IMR-90 (cell line): ENCODE measurements at regions not wholly inside any gene's neighbourhood (a gene's known extent, or its start where the extent isn't known, plus 50 kb on each side); places are given as distances from the start of the nearest gene placed in this dataset.

ENCODE experiments used
- ATAC-seq: fragments of 200-7000 bp; cut with Tn5 transposase; 2 replicates; pipeline ENCODE4 v1.9.1; 2020; ENCODE audit warnings: low read depth, mild to moderate bottlenecking, moderate library complexity
- BruUV-seq: library from RNA; stranded (reverse); fragments of 400-500 nt; replicated peaks from 2 replicates; lab custom pipeline; 2021; lab: Mats Ljungman, UMichigan
- CTCF ChIA-PET: fragments of 300-600 bp; formaldehyde crosslinking; extraction: SDS; loops from one replicate; lab custom pipeline; 2021; ENCODE audit warnings: antibody characterized with exemption; lab: Yijun Ruan, JAX
- POLR2A ChIA-PET: fragments of 300-600 bp; sonication (Branson Sonifier 250); formaldehyde crosslinking; loops from one replicate; lab custom pipeline; 2022; ENCODE audit warnings: antibody characterized with exemption; ENCODE audit not compliant: unreplicated experiment; lab: Charles Lee
- DNase-seq: peaks from one replicate; pipeline ENCODE4 v3.0.0; 2013
- H2AFZ ChIP-seq: replicated peaks from 2 replicates; pipeline ENCODE3; 2013; ENCODE audit warnings: low read length, mild to moderate bottlenecking; ENCODE audit not compliant: poor library complexity
- H2AK5ac ChIP-seq: 2 replicates; pipeline ENCODE4 v1.6.1; 2013; ENCODE audit warnings: low read depth, low read length, inconsistent platforms
- H2AK9ac ChIP-seq: replicated peaks from 2 replicates; pipeline ENCODE3; 2013; ENCODE audit warnings: mild to moderate bottlenecking, low read depth, low read length, moderate library complexity; ENCODE audit not compliant: poor library complexity
- H2BK120ac ChIP-seq: 2 replicates; pipeline ENCODE4 v1.6.1; 2013; ENCODE audit warnings: low read depth, low read length, inconsistent platforms
- H2BK15ac ChIP-seq: 3 replicates; pipeline ENCODE4 v1.6.1; 2013; ENCODE audit warnings: low read depth, low read length, inconsistent platforms
- H2BK20ac ChIP-seq: 2 replicates; pipeline ENCODE4 v1.6.1; 2013; ENCODE audit warnings: low read depth, mild to moderate bottlenecking, inconsistent platforms, low read length, moderate library complexity
- H2BK5ac ChIP-seq: 2 replicates; pipeline ENCODE4 v1.6.1; 2013; ENCODE audit warnings: mild to moderate bottlenecking, low read depth, low read length, inconsistent platforms; ENCODE audit not compliant: poor library complexity, severe bottlenecking
- H3K14ac ChIP-seq: replicated peaks from 2 replicates; pipeline ENCODE4 v1.6.1; 2013; ENCODE audit warnings: low read depth, low read length, inconsistent platforms
- H3K18ac ChIP-seq: 2 replicates; pipeline ENCODE4 v1.6.1; 2013; ENCODE audit warnings: low read depth, low read length, control low read depth
- H3K23ac ChIP-seq: 2 replicates; pipeline ENCODE4 v1.6.1; 2013; ENCODE audit warnings: low read depth, low read length, inconsistent platforms
- H3K27ac ChIP-seq: 2 replicates; pipeline ENCODE4 v1.5.1; 2013; ENCODE audit warnings: mild to moderate bottlenecking, control low read depth, low read length; ENCODE audit not compliant: insufficient read depth
- H3K27me3 ChIP-seq: 2 replicates; pipeline ENCODE4 v1.6.1; 2013; ENCODE audit warnings: low read length; ENCODE audit not compliant: control insufficient read depth, insufficient read depth
- H3K36me3 ChIP-seq: 2 replicates; pipeline ENCODE4 v1.6.1; 2013; ENCODE audit warnings: low read length, mixed read lengths; ENCODE audit not compliant: control insufficient read depth, insufficient read depth
- H3K4ac ChIP-seq: 2 replicates; pipeline ENCODE4 v1.6.1; 2013; ENCODE audit warnings: low read depth, low read length, inconsistent platforms
- H3K4me1 ChIP-seq: 2 replicates; pipeline ENCODE4 v1.6.1; 2013; ENCODE audit warnings: low read length, mixed read lengths; ENCODE audit not compliant: control insufficient read depth, insufficient read depth
- H3K4me2 ChIP-seq: 2 replicates; pipeline ENCODE4 v1.6.1; 2013; ENCODE audit warnings: low read depth, mild to moderate bottlenecking, control low read depth, low read length, moderate library complexity
- H3K4me3 ChIP-seq: 2 replicates; pipeline ENCODE4 v1.5.1; 2013; ENCODE audit warnings: low read depth, mild to moderate bottlenecking, control low read depth, low read length, moderate library complexity; ENCODE audit not compliant: insufficient read depth
- H3K56ac ChIP-seq: 2 replicates; pipeline ENCODE4 v1.6.1; 2013; ENCODE audit warnings: low read length, inconsistent platforms; ENCODE audit not compliant: insufficient read depth; ENCODE audit errors: extremely low read depth
- H3K79me1 ChIP-seq, 2 experiments: 2 replicates each; pipeline ENCODE4 v1.6.1; 2013; ENCODE audit warnings: low read length in 2 of 2, inconsistent platforms in 1 of 2, low read depth in 1 of 2
- H3K9ac ChIP-seq: 2 replicates; pipeline ENCODE4 v1.6.1; 2013; ENCODE audit warnings: low read depth, low read length, control low read depth
- H3K9me1 ChIP-seq: 2 replicates; pipeline ENCODE4 v1.6.1; 2013; ENCODE audit warnings: low read length, inconsistent platforms; ENCODE audit not compliant: insufficient read depth
- H3K9me3 ChIP-seq: 2 replicates; pipeline ENCODE4 v1.6.1; 2013; ENCODE audit warnings: low read length; ENCODE audit not compliant: control insufficient read depth, insufficient read depth
- H4K20me1 ChIP-seq: 2 replicates; pipeline ENCODE4 v1.6.1; 2013; ENCODE audit warnings: low read length, inconsistent platforms; ENCODE audit not compliant: insufficient read depth
- H4K5ac ChIP-seq: 2 replicates; pipeline ENCODE4 v1.6.1; 2013; ENCODE audit warnings: mild to moderate bottlenecking, low read depth, low read length, control low read depth
- H4K8ac ChIP-seq, 2 experiments: 2 replicates each; pipeline ENCODE4 v1.6.1; 2013; ENCODE audit warnings: low read depth in 2 of 2, low read length in 2 of 2, control low read depth in 1 of 2, inconsistent platforms in 1 of 2
- H4K91ac ChIP-seq: 2 replicates; pipeline ENCODE4 v1.6.1; 2013; ENCODE audit warnings: low read depth, low read length, inconsistent platforms; ENCODE audit not compliant: insufficient read depth
- BHLHE40 ChIP-seq: fragments of 150-350 bp; IDR thresholded peaks from 2 replicates; pipeline ENCODE4 v1.6.1; 2016; ENCODE audit warnings: mild to moderate bottlenecking, low read depth, low read length
- CEBPB ChIP-seq: IDR thresholded peaks from 2 replicates; pipeline ENCODE4 v1.6.1; 2012; ENCODE audit warnings: low read depth, low read length, improper control_type of control experiment
- CHD1 ChIP-seq: IDR thresholded peaks from 2 replicates; pipeline ENCODE4 v1.6.1; 2012; ENCODE audit warnings: low read depth, low read length, improper control_type of control experiment
- FOS ChIP-seq: fragments of 150-350 bp; IDR thresholded peaks from 2 replicates; pipeline ENCODE4 v1.6.1; 2016; ENCODE audit warnings: low read depth, low read length
- MAFK ChIP-seq: IDR thresholded peaks from 2 replicates; pipeline ENCODE4 v1.6.1; 2012; ENCODE audit warnings: low read depth, low read length, improper control_type of control experiment
- MAZ ChIP-seq: IDR thresholded peaks from 2 replicates; pipeline ENCODE4 v1.6.1; 2012; ENCODE audit warnings: low read depth, mild to moderate bottlenecking, low read length, improper control_type of control experiment, moderate library complexity, borderline replicate concordance
- MXI1 ChIP-seq: IDR thresholded peaks from 2 replicates; pipeline ENCODE4 v1.6.1; 2012; ENCODE audit warnings: low read depth, mild to moderate bottlenecking, low read length, moderate library complexity, borderline replicate concordance
- NFE2L2 ChIP-seq: fragments of 150-350 bp; IDR thresholded peaks from 2 replicates; pipeline ENCODE4 v1.6.1; 2016; ENCODE audit warnings: low read depth, mild to moderate bottlenecking, low read length
- POLR2A ChIP-seq: IDR thresholded peaks from 2 replicates; pipeline ENCODE4 v1.6.1; 2012; ENCODE audit warnings: mild to moderate bottlenecking, low read depth, low read length
- RAD21 ChIP-seq: IDR thresholded peaks from 2 replicates; pipeline ENCODE4 v1.6.1; 2012; ENCODE audit warnings: low read length, improper control_type of control experiment
- RCOR1 ChIP-seq: IDR thresholded peaks from 2 replicates; pipeline ENCODE4 v1.6.1; 2012; ENCODE audit warnings: mild to moderate bottlenecking, low read length, improper control_type of control experiment; ENCODE audit not compliant: insufficient replicate concordance
- RFX5 ChIP-seq: IDR thresholded peaks from 2 replicates; pipeline ENCODE4 v1.8.0; 2012; ENCODE audit warnings: low read depth, mild to moderate bottlenecking, low read length, moderate library complexity
- SMC3 ChIP-seq: fragments of 150-350 bp; IDR thresholded peaks from 2 replicates; pipeline ENCODE4 v1.6.1; 2016; ENCODE audit warnings: low read depth, mild to moderate bottlenecking, antibody characterized with exemption, low read length, moderate library complexity
- WGBS, 2 experiments: methylation state at CpG; one replicate each; pipeline versions ENCODE4 v1.1.5 to v1.1.7; 2013; ENCODE audit warnings: missing lambda C conversion rate in 2 of 2; ENCODE audit not compliant: insufficient read length in 1 of 2; ENCODE audit errors: extremely low coverage in 2 of 2; 5-methylcytosine and 5-hydroxymethylcytosine counted together
- dilution Hi-C: fragments of 300-500 bp; cut with HindIII; formaldehyde crosslinking; loops from one replicate; pipeline ENCODE4 v1.14.3; 2018; ENCODE audit warnings: low sequenced_read_pairs; ENCODE audit not compliant: unreplicated experiment
- in situ Hi-C: fragments of 300-500 bp; cut with MboI; formaldehyde crosslinking; loops from 3 replicates; pipeline ENCODE4 v1.14.3; 2019; ENCODE audit warnings: low sequenced_read_pairs, inconsistent platforms, mixed read lengths
- intact Hi-C: fragments of 100-400 bp; cut with micrococcal nuclease; formaldehyde crosslinking; loops from 2 replicates; pipeline ENCODE4 v1.10.0; 2022
- TF ChIP-seq, protein P1 (sequence below): fragments of 150-350 bp; IDR thresholded peaks from 2 replicates; pipeline ENCODE4 v1.6.1; 2016; ENCODE audit warnings: low read depth, mild to moderate bottlenecking, low read length, moderate library complexity, borderline replicate concordance
- TF ChIP-seq, protein P2 (sequence below): conservative IDR thresholded peaks from 2 replicates; pipeline ENCODE4 v1.5.1; 2012; ENCODE audit warnings: mild to moderate bottlenecking, low read depth, low read length, improper control_type of control experiment
- TF ChIP-seq, protein P3 (sequence below): fragments of 150-350 bp; IDR thresholded peaks from 2 replicates; pipeline ENCODE4 v1.6.1; 2017; ENCODE audit warnings: mild to moderate bottlenecking, antibody characterized with exemption, low read length, low read depth

DNA sequence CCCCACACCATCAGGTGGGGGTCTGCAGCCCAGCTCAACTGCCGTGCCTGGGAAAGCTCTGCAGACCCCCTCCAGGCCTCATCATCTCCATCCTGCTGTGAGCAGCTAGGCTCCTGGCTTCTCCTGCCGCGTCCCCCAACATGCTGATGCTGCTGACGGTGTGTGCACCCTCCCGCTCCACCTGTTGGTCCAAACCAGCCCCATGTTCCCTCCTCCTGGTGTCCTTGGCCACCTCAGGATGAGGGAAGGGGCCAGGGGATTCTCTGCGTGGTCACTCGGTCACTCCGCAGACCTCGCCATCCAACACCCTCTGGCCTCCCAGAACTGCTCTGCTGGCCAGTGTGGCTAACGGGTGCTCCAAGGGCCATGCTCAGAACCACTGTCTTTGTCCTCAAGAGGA is 368.6 kb downstream of the FOXL1 start:
- 100% methylated on average over 4 of the region's 10 CpGs; no CpG with 5 or more reads in 1 of the 2 experiments for WGBS, 2 experiments
- no peaks in the 10 kb centered on the region for H3K36me3 ChIP-seq
- POLR2A ChIA-PET = no interaction called here
- peak overlapping the region; percentile 58 for H2BK5ac ChIP-seq
- no peak overlapping the region for H3K18ac ChIP-seq
- no peak for DNase-seq
- no peak overlapping the region; the same call in 1 of the 2 replicates for H3K27ac ChIP-seq
- peak overlapping the region; percentile 7; the same call in 1 of the 2 replicates for H3K23ac ChIP-seq
- TF ChIP-seq RAD21 = no peak
- TF ChIP-seq, protein P1, sequence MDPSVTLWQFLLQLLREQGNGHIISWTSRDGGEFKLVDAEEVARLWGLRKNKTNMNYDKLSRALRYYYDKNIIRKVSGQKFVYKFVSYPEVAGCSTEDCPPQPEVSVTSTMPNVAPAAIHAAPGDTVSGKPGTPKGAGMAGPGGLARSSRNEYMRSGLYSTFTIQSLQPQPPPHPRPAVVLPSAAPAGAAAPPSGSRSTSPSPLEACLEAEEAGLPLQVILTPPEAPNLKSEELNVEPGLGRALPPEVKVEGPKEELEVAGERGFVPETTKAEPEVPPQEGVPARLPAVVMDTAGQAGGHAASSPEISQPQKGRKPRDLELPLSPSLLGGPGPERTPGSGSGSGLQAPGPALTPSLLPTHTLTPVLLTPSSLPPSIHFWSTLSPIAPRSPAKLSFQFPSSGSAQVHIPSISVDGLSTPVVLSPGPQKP = no peak
- TF ChIP-seq, protein P2, sequence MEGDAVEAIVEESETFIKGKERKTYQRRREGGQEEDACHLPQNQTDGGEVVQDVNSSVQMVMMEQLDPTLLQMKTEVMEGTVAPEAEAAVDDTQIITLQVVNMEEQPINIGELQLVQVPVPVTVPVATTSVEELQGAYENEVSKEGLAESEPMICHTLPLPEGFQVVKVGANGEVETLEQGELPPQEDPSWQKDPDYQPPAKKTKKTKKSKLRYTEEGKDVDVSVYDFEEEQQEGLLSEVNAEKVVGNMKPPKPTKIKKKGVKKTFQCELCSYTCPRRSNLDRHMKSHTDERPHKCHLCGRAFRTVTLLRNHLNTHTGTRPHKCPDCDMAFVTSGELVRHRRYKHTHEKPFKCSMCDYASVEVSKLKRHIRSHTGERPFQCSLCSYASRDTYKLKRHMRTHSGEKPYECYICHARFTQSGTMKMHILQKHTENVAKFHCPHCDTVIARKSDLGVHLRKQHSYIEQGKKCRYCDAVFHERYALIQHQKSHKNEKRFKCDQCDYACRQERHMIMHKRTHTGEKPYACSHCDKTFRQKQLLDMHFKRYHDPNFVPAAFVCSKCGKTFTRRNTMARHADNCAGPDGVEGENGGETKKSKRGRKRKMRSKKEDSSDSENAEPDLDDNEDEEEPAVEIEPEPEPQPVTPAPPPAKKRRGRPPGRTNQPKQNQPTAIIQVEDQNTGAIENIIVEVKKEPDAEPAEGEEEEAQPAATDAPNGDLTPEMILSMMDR = no peak
- TF ChIP-seq MXI1 = no peak
- TF ChIP-seq MAZ = no peak
- no peak for TF ChIP-seq RCOR1
- no peak for TF ChIP-seq MAFK
- TF ChIP-seq RFX5 = no peak
- no peak for TF ChIP-seq BHLHE40
- TF ChIP-seq SMC3 = no peak
- no peak for TF ChIP-seq FOS
- TF ChIP-seq NFE2L2 = no peak
- no peak for TF ChIP-seq POLR2A
- no peak for TF ChIP-seq CEBPB
- TF ChIP-seq, protein P3, sequence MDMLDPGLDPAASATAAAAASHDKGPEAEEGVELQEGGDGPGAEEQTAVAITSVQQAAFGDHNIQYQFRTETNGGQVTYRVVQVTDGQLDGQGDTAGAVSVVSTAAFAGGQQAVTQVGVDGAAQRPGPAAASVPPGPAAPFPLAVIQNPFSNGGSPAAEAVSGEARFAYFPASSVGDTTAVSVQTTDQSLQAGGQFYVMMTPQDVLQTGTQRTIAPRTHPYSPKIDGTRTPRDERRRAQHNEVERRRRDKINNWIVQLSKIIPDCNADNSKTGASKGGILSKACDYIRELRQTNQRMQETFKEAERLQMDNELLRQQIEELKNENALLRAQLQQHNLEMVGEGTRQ = no peak
- no peak for TF ChIP-seq CHD1
- H3K4me1 ChIP-seq = peaks cover 9% of the 10 kb centered on the region
- H3K4me3 ChIP-seq = no peak overlapping the region
- H3K56ac ChIP-seq = no peak overlapping the region; the same call in 1 of the 2 replicates
- in situ Hi-C loops = no loop called here
- H2AK9ac ChIP-seq = peak overlapping the region; percentile 70
- H3K9me1 ChIP-seq = peaks cover 33% of the 10 kb centered on the region
- intact Hi-C loops = no loop called here
- peak overlapping the region; percentile 90 for H3K4ac ChIP-seq
- peak overlapping the region; percentile 77 for H4K91ac ChIP-seq
- no peaks in the 10 kb centered on the region for H3K9me3 ChIP-seq
- H3K9ac ChIP-seq = no peak overlapping the region
- no peak overlapping the region for H3K4me2 ChIP-seq
- H4K8ac ChIP-seq = peak overlapping the region; percentile 46 to 84; a peak in 3 of 4 replicates
- H2AFZ ChIP-seq = peak overlapping the region; percentile 44
- dilution Hi-C loops = no loop called here
- H4K5ac ChIP-seq = no peak overlapping the region
- peak overlapping the region; percentile 81; the same call in 2 of the 3 replicates for H2BK15ac ChIP-seq
- CTCF ChIA-PET = no interaction called here
- H2BK120ac ChIP-seq = peak overlapping the region; percentile 90
- H3K27me3 ChIP-seq = no peaks in the 10 kb centered on the region
- peak overlapping the region; percentile 85 for H2BK20ac ChIP-seq
- no TSS peak for BruUV-seq
- peak overlapping the region; percentile 87 for H3K14ac ChIP-seq
- peaks cover 0 to 26% of the 10 kb centered on the region in 2 experiments; a peak in 2 of 4 replicates for H3K79me1 ChIP-seq
- peaks cover under 1% of the 10 kb centered on the region; the same call in 1 of the 2 replicates for H4K20me1 ChIP-seq
- H2AK5ac ChIP-seq = peak overlapping the region; percentile 98
- ATAC-seq = no peak
